Osteoblast (primary cell): ENCODE measurements at regions not wholly inside any gene's neighbourhood (a gene's known extent, or its start where the extent isn't known, plus 50 kb on each side); places are given as distances from the start of the nearest gene placed in this dataset.

Experiments used
- DNase-seq: peaks from one replicate; pipeline ENCODE4 v3.0.0; 2011; ENCODE audit warnings: low spot score, mixed read lengths; ENCODE audit not compliant: insufficient read length; ENCODE audit errors: missing footprints
- H2AFZ ChIP-seq: 2 replicates; pipeline ENCODE4 v1.6.0; 2011; ENCODE audit warnings: mild to moderate bottlenecking, low read length
- H3K27ac ChIP-seq: 2 replicates; pipeline ENCODE4 v1.5.1; 2011; ENCODE audit warnings: mild to moderate bottlenecking, low read depth, low read length, moderate library complexity
- H3K27me3 ChIP-seq: 2 replicates; pipeline ENCODE4 v1.6.0; 2012; ENCODE audit warnings: mild to moderate bottlenecking, control low read depth, inconsistent platforms, low read length, moderate library complexity; ENCODE audit not compliant: insufficient read depth
- H3K36me3 ChIP-seq: 2 replicates; pipeline ENCODE4 v1.5.1; 2011; ENCODE audit warnings: mild to moderate bottlenecking, low read length, control low read depth, moderate library complexity; ENCODE audit not compliant: insufficient read depth
- H3K4me1 ChIP-seq: 2 replicates; pipeline ENCODE4 v1.5.1; 2011; ENCODE audit warnings: mild to moderate bottlenecking, low read length, control low read depth, moderate library complexity; ENCODE audit not compliant: insufficient read depth
- H3K4me2 ChIP-seq: 2 replicates; pipeline ENCODE4 v1.6.0; 2011; ENCODE audit warnings: mild to moderate bottlenecking, low read length; ENCODE audit not compliant: insufficient read depth
- H3K4me3 ChIP-seq: fragments of 200-600 bp; sonication (generic); 3 replicates; pipeline ENCODE4 v1.5.1; 2012; ENCODE audit warnings: mild to moderate bottlenecking, low read length, inconsistent platforms; ENCODE audit not compliant: insufficient read depth
- H3K79me2 ChIP-seq: 2 replicates; pipeline ENCODE4 v1.6.0; 2012; ENCODE audit warnings: mild to moderate bottlenecking, low read length, control low read depth, inconsistent platforms; ENCODE audit not compliant: insufficient read depth
- H3K9me3 ChIP-seq: 2 replicates; pipeline ENCODE4 v1.5.1; 2011; ENCODE audit warnings: low read depth, low read length, control low read depth
- H4K20me1 ChIP-seq: 2 replicates; pipeline ENCODE4 v1.6.0; 2012; ENCODE audit warnings: mild to moderate bottlenecking, low read length, control low read depth; ENCODE audit not compliant: insufficient read depth
- CTCF ChIP-seq: IDR thresholded peaks from 2 replicates; pipeline ENCODE4 v1.5.1; 2011; ENCODE audit warnings: mild to moderate bottlenecking, low read depth, low read length, moderate library complexity; ENCODE audit errors: extremely low read depth

DNA sequence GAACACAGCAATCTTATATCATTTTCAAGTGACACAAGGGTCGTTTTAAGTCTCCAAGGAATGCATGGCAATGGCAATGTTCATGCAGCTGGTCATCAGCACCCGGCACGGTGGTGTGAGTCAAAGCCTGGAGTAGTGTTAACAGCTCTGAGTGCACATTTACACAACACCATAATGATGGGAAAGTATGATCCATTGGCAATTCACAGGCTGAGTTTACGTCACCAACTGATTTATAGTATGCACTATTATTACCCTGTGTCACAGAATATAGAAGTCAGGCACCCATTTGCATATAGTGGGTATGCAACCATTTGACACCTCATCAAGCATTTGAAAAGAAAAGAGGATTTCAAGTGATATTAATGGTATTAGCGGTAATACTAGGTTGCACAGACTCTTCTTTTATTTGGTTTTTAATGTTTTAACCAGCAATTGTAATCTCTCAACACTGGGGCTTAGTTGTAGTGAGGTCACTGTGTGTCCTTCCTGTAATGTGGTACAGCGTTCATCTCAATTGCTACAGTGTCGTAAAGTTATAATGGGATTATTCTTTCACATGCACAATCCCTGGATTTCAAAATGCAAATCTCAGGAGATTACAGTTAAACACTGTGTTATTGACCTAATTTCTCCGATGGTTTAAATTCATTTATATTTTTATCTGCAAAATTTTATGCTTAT is 113.8 kb downstream of the C3orf38 start:
- no peak overlapping the region for H3K4me3 ChIP-seq
- no peaks in the 10 kb centered on the region for H3K27me3 ChIP-seq

GRCh38 chr3:88267441-88267840 is 117.7 kb downstream of the C3orf38 start:
- no peak for TF ChIP-seq CTCF

More for the DNA sequence above, 113.8 kb downstream of the C3orf38 start:
- no peaks in the 10 kb centered on the region for H3K9me3 ChIP-seq
- H3K4me2 ChIP-seq, result no peak overlapping the region
- peak; percentile 23 for DNase-seq
- H2AFZ ChIP-seq, result no peak overlapping the region
- H3K27ac ChIP-seq, result no peak overlapping the region
- no peaks in the 10 kb centered on the region for H3K36me3 ChIP-seq
- no peaks in the 10 kb centered on the region for H3K4me1 ChIP-seq
- no peaks in the 10 kb centered on the region for H4K20me1 ChIP-seq
- no peak for TF ChIP-seq CTCF
- H3K79me2 ChIP-seq, result no peaks in the 10 kb centered on the region

GRCh38 chr3:88267847-88268246 is 118.1 kb downstream of the C3orf38 start:
- no peaks in the 10 kb centered on the region for H3K79me2 ChIP-seq
- H3K4me1 ChIP-seq, result no peaks in the 10 kb centered on the region
- no peak for TF ChIP-seq CTCF
- DNase-seq, result no peak
- H3K4me2 ChIP-seq, result no peak overlapping the region
- no peaks in the 10 kb centered on the region for H3K9me3 ChIP-seq
- H3K36me3 ChIP-seq, result no peaks in the 10 kb centered on the region
- no peak overlapping the region for H3K4me3 ChIP-seq
- no peaks in the 10 kb centered on the region for H4K20me1 ChIP-seq
- H3K27ac ChIP-seq, result no peak overlapping the region
- H3K27me3 ChIP-seq, result no peaks in the 10 kb centered on the region
- no peak overlapping the region for H2AFZ ChIP-seq

More at GRCh38 chr3:88267441-88267840, 117.7 kb downstream of the C3orf38 start:
- H3K27me3 ChIP-seq, result no peaks in the 10 kb centered on the region
- H4K20me1 ChIP-seq, result no peaks in the 10 kb centered on the region
- H3K27ac ChIP-seq, result no peak overlapping the region
- H3K36me3 ChIP-seq, result no peaks in the 10 kb centered on the region
- DNase-seq, result no peak
- H3K79me2 ChIP-seq, result no peaks in the 10 kb centered on the region
- no peak overlapping the region for H2AFZ ChIP-seq
- no peaks in the 10 kb centered on the region for H3K4me1 ChIP-seq
- H3K4me3 ChIP-seq, result no peak overlapping the region
- H3K9me3 ChIP-seq, result no peaks in the 10 kb centered on the region
- H3K4me2 ChIP-seq, result no peak overlapping the region

DNA sequence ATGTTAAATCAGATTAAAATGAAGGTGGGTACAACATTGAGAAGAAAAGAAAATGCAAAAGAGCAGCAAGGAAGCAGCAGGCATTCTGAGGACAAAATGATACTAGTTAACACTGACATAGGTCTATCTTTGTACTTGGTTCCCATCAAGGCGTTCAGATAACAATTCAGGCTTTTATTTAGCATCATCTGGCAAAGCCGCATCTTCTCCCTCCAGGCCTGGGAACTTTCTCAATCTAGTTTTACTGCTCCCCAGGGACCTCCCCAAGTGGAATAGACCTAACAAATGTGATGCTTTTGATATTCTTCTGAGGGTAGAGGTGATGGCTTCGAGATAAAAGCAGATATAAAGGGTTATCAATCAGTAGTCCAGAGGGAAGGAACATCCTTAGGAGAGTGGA is 130.6 kb downstream of the C3orf38 start:
- H4K20me1 ChIP-seq, result no peaks in the 10 kb centered on the region
- H3K4me1 ChIP-seq, result no peaks in the 10 kb centered on the region
- no peaks in the 10 kb centered on the region for H3K79me2 ChIP-seq
- no peak overlapping the region for H3K27ac ChIP-seq
- DNase-seq, result no peak
- no peak overlapping the region for H3K4me3 ChIP-seq
- no peaks in the 10 kb centered on the region for H3K9me3 ChIP-seq
- no peaks in the 10 kb centered on the region for H3K27me3 ChIP-seq
- TF ChIP-seq CTCF, result no peak
- H3K36me3 ChIP-seq, result no peaks in the 10 kb centered on the region
- no peak overlapping the region for H3K4me2 ChIP-seq
- H2AFZ ChIP-seq, result no peak overlapping the region
